AG10803 (cell line): ENCODE measurements at regions not wholly inside any gene's neighbourhood (a gene's known extent, or its start where the extent isn't known, plus 50 kb on each side); places are given as distances from the start of the nearest gene placed in this dataset.

Experiments
- DNase-seq: peaks from one replicate; pipeline ENCODE4 v3.0.0; 2010; ENCODE audit warnings: low read depth
- H3K4me3 ChIP-seq: 2 replicates; pipeline ENCODE4 v1.5.1; 2011; ENCODE audit warnings: mild to moderate bottlenecking, low read length, control low read depth
- CTCF ChIP-seq: conservative IDR thresholded peaks from 2 replicates; pipeline ENCODE4 v1.5.1; 2011; ENCODE audit warnings: mild to moderate bottlenecking, low read length, control low read depth, inconsistent platforms

GRCh38 chr4:135564090-135564489, 1362.5 kb upstream of the PABPC4L start:
- DNase-seq: no peak
- no peak overlapping the region for H3K4me3 ChIP-seq
- TF ChIP-seq CTCF: no peak

GRCh38 chr4:135553213-135553612, 1351.6 kb upstream of the PABPC4L start:
- no peak overlapping the region for H3K4me3 ChIP-seq
- DNase-seq: no peak
- TF ChIP-seq CTCF: no peak

- TF ChIP-seq CTCF: no peak
- no peak overlapping the region for H3K4me3 ChIP-seq
- DNase-seq: no peak
These were observed 1350.5 kb upstream of the PABPC4L start for GRCh38 chr4:135552131-135552530.

- DNase-seq: no peak
- no peak overlapping the region for H3K4me3 ChIP-seq
- no peak for TF ChIP-seq CTCF
These were observed 1347.1 kb upstream of the PABPC4L start for GRCh38 chr4:135548711-135549110.

GRCh38 chr4:135545616-135546317, 1344.2 kb upstream of the PABPC4L start:
- H3K4me3 ChIP-seq: no peak overlapping the region
- TF ChIP-seq CTCF: no peak
- no peak for DNase-seq

- H3K4me3 ChIP-seq: no peak overlapping the region
- no peak for TF ChIP-seq CTCF
These were observed 1337.1 kb upstream of the PABPC4L start for GRCh38 chr4:135538698-135539097.

GRCh38 chr4:135533053-135533452, 1331.5 kb upstream of the PABPC4L start:
- H3K4me3 ChIP-seq: no peak overlapping the region
- no peak for TF ChIP-seq CTCF
- DNase-seq: no peak

More at GRCh38 chr4:135538698-135539097, 1337.1 kb upstream of the PABPC4L start:
- DNase-seq: no peak
